Stimulated activated CD4-positive, alpha-beta T cell treated with anti-CD3 and anti-CD28 coated beads, Interleukin-4, amount 100 ng/mL, for 48 hours (primary cell): ENCODE measurements at regions not wholly inside any gene's neighbourhood (a gene's known extent, or its start where the extent isn't known, plus 50 kb on each side); places are given as distances from the start of the nearest gene placed in this dataset.
A peak's percentile ranks its signal among the peaks of the same experiment; 100 is the strongest.

ENCODE experiments used
- DNase-seq, 2 donors: peaks; one replicate each; pipeline ENCODE4 v3.0.0-alpha.2; 2020; ENCODE audit warnings: low read depth in 2 of 2

DNA sequence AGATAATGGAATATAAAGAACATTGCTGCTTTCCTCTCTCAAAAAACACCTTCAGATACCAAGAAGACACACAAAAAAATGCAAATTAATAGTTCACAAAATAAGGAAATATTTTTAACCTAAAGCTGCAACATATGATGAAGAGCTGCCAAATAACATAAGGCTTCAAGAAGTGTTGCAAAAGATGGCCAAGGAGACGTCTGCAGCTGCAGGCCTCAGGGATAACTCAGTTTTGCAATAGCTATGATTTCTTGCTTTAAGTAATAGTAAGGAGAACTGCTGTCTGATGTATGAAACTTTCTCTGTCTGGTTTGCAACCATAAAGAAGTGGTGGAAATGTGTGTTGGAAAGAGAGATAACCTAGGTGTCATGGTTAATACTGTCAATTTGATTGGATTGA is 1237.5 kb downstream of the MRPL39 start:
- DNase-seq = no peak

DNA sequence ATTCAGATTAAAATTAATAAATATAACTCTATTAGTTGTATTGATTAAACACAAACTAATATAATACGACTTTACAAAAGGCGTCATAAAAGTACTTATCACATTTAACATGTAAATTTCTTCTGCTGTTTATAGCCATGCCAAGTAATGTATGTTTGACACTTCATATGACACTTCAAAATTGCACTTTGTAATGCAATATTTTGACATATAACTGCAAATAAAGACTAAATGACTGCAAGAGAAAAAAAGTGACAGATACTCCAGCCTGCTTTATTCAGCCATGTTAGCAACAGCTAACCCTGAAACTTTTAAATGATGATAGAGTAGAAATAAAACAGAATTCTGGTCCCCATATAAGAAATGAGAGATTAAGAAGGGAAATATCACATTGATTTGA is 1238.0 kb downstream of the MRPL39 start:
- DNase-seq = no peak

DNA sequence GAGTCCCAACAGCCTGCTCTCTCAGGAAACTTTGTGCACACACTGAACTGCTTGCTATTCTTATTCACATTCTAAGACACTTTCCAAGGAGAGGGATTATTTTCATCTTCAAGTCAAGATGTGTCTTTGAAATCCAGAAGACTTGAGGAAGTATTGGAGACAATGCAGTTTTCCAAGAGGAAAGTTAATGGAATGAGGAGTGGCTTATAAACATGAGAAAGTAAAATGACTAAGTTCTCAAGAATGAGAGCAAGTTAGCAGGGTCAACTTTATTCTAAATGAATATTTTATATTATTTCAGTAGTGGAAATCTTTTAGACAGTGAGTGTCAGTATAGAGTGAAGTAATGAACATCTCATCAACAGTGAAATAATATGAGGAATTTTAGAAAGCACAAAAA is 1239.3 kb downstream of the MRPL39 start:
- no peak for DNase-seq

DNA sequence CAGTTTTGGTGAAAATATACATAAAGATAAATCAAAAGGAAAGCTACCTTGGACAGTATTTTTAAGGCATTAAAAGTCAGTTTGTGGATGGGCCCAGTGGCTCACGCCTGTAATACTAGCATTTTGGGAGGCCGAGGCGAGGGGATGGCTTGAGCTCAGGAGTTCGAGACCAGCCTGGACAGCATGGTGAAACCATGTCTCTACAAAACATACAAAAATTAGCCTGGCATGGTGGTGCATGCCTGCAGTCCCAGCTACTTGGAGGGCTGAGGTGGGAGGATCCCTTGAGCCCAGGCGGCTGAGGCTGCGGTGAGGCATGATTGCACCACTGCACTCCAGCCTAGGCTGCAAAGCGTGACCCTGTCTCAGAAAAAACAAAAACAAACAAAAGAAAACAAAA is 1253.8 kb downstream of the MRPL39 start:
- DNase-seq = no peak

DNA sequence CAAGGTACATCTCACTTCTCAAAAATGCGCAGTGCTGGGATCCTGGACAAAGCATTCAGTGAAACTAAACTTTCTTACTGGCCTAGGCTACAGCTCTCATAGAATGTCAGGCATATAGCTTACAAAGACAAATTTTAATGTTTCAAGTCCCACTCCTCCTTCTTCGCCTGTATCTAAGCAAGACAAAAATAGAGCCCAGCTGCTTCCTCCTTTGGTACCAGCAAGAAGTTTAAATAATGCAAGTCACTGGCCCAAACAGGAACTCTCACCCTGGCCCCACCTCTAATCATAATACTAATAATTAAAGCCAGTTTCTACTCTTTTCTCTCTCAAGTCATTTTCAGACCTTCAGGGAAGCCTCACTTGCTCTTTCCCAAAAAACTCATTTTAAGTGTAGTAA is 1267.9 kb downstream of the MRPL39 start:
- no peak for DNase-seq

DNA sequence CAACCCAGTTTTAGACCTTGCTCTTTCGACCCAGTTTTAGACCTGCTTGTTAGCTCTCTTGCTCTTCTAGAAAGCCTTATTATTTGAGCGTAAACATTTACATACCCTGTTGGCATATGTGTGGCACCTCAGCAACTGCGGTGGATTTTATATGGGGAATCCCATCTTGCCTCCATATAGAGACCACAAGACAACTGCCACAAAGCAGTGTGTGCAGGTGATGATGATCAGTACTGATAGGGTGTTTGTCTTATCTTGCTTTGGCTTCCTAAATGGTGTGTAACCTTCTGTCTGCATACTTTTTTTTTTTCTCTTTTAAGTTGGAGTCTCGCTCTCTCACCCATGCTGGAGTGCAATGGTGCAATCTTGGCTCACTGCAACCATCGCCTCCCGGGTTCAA is 1270.8 kb downstream of the MRPL39 start:
- DNase-seq = no peak

DNA sequence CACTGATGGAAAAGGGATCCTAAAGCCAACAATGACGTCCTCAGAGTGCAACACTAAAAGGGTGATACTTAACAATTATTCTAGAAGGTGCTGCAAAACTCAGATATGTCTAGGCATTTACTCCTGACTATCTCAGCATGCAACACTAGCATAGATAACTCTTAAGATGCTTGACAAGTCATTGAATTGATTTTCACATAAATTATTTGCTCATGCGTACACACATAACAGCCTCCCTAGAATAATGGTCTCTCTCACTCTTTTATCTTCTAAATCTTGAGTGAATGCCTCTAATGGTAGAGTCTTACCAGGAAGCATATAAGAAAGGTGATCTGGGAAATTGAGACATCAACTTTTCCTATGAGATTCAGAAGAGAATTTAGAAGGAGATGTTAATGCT is 1283.7 kb downstream of the MRPL39 start:
- no peak for DNase-seq

DNA sequence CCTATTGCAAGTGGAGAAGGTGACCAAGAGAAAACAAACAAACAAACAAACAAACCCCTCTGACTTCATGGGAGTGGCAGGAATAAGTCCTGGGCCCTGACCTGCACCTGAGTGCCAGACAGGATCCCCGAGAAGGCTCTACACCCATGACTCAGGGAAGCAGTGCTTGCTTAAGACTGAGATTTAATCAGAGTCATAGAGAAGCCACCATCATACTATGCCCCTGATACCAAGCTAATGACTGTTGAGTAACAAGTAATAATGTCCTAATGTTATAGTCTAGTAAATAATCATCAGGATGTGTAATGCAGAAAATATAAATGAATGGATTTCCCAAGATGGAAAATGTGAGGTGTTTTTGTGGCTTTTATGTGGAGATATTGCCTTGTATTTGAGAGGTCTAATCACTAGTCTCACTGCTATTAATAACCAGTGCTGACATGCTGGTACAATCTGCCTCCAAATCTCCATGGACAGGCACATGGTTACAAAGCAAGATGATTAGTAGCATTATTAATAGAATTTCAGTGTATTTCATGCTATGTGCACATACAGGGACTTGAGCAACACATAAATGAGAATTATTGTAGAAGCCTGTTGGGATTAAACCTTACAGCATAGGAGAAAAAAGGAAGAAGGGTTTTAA is 1290.9 kb downstream of the MRPL39 start:
- no peak for DNase-seq

DNA sequence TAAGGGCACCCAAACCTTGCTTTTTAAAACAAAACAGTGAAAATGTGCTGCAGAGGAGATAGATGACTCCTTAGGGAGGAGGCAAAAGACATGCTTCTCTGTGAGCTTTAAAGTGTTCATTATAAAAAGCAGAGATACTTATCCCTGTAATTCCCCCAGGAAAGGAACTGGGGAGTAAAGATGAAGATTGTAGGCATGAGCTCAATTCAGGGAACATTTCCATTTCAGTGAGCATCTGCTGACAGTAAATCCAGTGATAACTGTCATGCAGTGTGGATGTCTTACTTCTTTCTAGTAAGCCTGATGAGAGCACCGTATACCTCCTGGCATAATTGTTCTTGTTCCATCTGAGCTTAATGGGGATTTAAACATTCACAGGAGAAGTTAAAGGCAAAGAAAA is 1296.5 kb downstream of the MRPL39 start:
- no peak for DNase-seq

DNA sequence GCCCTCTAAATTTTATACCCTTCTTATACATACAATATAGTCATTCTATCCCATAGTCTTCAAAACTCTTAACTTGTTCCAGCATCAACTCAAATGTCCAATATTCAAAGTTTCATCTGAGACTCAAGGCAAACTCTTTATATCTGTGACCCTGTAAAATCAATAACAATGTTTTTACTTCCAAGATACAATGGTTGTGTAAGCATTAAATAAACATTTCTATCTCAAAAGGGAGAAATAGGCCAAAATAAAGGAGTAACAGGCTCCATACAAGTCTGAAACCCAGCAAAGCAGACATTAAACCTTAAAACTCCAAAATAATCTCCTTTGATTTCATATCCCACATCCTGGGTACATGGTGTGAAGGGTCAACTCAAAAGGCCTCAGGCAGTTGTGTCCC is 1299.1 kb downstream of the MRPL39 start:
- DNase-seq = no peak

DNA sequence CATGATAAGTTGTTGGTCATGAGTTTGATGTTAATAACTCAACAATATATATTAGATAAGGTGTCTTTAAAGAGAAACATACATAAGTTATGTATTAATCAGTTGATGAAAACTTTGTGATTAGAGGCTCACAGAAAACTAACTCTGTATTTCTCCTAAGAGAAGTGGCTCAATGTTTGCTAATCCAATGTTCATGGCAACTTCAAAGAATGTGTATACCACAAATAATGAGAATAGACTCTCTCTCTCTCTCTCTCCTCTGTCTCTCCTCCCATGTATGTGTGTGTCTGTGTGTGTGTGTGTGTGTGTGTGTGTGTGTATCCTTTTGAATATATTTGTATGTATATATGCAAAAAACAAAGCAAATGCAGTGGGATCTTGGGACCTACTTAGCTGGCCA is 1304.9 kb downstream of the MRPL39 start:
- DNase-seq = no peak

DNA sequence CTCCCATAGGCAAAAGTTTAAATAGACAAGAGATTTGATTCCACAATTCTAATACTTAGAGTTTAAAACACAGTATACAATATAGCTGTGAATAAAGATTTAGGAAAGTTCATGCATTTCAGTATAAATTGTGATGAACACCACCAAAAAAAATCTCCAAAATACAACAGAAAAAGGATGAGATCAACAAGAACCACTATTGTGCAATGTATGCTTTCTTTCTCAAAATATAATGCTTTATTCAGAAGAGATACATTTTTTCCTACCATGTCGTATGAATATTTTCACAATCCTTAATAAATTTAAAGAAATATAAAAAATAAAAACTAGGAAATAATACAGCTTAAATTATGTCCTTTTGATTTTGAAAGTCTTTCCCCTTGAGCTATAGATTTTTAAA is 1309.2 kb downstream of the MRPL39 start:
- no peak for DNase-seq

DNA sequence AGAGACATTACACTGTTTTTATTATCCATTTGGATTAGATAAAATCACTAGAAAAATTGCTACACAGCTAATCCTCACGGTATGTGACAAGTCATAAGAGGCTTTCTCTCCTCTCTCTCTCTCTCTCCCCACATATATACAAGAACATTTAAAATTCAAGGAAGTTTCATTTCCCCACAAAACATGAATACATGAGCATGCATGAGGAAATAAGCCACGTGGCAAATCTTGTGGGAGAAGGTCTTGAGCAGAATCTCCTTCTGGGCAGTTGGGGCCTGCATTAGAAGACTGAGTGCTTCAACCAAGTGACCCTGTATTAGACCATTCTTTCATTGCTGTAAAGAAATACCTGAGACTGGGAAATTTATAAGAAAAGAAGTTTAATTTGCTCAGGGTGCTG is 1313.1 kb downstream of the MRPL39 start:
- DNase-seq = no peak

DNA sequence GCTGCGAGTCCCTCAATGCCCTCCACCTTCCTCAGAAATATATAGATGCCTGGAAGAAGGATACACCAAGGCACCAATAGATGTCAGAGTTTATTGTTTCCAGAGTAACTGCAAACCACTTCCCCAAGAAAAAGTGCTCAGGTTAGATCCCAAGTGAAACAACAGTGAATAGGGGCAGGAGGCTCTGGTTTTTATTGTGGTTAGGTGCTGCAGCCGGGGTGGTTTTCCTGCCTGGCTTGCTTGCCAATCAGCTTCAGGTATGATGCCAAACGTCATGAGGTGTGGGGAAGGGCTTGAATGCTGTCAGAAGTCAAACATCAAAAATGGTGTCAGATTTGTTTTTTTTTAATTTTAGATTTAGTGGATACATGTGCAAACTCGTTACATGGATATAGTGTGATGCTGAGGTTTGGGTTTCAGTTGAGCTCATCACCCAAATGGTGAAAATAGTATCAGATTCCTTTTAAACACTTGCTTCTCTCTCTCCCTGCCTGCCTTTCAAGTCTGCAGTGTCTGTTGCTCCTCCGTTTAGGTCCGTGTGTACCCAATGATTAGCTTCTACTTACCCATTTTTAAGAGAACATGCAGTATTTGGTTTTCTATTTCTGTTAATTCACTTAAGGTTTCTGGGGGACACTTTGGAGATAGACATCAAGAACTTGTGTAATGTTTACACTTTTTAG is 1317.0 kb downstream of the MRPL39 start:
- peak in 1 of 2 donors; percentile 1 for DNase-seq

DNA sequence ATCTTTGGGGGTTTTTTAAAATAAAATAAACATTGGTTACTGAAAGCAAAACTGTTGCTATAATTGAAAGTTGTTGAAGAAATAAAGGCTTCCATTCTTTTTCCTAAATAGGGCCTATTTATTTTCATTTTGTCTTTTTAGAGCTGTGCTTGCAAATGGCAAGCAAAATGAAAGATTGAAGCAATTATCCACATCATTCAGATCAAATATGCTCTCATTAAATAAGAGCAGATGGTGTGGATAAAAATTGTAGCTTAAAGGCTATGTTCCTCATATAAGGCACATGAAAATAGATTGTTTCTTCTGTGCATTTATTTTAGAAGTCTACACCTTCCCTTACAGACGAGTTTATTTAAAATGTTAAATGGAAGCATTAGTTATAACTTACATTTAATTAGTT is 1317.7 kb downstream of the MRPL39 start:
- no peak for DNase-seq

DNA sequence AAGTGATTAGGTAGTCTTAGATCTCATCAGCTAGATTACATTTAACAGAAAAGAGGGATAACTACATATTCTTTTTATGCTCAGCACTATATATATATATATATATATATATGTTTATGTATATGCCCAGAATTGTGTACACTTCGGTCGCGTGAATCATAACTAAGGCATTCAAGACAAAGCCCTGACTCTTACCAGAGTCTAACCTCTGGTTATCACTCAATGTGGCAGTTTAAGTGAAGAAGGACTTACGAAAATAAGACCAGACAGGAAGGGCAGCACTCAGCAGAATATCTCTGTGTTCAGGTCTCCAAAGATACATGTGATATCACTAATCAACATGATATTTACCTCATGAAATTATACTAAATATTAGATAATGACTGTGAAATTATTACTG is 1326.7 kb downstream of the MRPL39 start:
- DNase-seq = no peak

DNA sequence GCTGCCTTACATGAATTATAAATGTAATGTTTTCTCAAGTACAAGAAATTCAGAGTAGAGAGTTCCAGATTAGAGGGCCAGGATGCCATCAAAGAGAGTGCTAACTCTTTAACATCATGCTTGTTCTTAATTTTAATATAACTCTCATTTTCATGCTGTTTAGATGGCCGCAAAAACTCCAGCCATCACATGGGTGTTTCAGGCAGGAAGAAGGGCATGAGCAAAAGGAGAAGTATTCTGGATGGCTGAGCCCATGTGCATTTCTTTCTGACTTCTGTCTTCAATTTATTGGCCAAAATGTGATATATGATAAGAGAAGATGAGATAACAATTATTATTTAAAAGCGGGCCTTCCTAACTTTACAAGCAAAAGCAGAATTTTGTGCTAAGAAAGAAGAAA is 1328.6 kb downstream of the MRPL39 start:
- DNase-seq = no peak

DNA sequence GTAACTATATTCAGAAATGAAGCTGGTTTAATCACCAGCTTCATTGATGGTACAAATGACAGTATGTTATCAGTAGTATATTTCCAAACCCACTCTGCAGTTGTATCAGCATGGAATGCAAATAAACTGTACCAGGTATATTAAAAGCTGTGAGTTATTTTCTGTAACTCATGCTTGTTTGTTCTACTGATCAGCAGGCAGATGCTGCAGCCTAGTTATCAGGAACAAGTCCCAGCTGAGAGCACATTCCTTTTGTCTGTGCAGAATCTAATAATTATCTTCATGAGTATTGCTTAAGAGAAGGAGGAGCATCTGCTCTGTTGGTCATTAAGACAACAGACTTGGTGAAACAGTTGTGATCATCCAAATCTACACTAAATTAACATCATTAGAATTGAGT is 1331.1 kb downstream of the MRPL39 start:
- no peak for DNase-seq

DNA sequence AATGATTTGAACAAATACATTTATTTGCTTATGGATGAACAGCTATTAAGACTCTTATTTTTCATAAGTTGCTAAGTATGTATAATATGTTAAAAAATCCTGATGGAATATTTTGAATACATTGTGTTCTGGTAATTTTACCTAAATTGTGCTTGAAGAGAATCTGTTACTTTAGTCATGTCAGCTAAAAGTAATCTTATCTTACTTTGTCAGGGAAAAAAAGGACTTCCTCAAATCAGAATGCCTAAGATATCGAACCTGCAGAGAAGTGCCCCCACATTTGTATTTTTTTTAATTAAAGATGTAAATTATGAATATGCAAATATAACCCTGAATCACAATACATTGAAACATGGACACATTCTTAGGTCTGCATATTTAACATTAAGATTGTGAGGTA is 1331.7 kb downstream of the MRPL39 start:
- no peak for DNase-seq

DNA sequence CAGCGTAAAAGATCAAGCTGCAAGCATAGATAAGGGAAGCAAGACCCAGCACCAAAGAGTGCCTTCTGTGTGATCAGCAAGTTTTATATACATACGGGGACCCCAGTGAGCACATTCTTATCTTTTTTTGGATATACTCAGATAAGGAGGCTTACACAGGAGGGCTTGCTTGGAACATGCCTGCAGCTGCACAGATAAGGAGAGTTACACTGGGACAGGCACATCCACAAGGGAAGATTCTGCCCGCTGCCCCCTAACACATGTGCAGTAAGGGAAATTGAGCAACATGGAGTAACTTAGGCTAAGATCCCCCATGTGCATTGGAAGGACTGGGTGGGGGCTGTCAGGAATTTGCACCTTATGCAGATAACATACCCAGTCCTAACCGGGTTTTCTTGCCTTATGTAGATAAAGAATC is 1334.8 kb downstream of the MRPL39 start:
- DNase-seq = no peak

DNA sequence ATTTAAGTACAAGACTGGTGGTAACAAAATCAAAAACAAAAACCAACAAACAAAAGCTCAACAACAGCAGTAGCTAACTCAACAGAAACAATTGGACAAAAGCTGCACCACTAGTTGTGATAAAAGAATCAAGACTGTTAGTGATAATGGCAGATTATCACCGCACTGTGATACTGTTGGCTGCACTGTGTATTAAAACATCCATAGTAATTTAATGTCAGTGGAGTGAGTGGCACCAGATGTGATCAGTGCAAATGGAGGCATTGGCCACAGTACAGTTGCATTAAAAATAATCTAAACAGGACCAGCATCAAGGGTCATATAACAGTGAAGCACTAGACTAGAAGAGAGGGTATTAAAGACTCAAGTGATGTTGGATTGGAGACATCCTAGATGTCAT is 1341.3 kb downstream of the MRPL39 start:
- DNase-seq = no peak

DNA sequence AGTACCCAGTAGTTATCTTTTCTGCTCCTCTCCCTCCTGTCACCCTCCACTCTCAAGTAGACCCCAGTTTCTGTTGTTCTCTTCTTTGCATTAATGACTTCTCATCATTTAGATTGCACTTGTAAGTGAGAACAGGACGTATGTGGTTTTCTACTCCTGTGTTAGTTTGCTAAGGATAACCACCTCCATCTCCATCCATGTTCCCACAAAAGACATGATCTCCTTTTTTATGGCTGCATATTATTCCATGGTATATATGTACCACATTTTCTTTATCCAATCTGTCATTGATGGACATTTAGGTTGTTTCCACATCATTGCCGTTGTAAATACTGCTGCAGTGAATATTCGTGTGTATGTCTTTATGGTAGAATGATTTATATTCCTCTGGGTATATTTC is 1346.5 kb downstream of the MRPL39 start:
- DNase-seq = no peak

DNA sequence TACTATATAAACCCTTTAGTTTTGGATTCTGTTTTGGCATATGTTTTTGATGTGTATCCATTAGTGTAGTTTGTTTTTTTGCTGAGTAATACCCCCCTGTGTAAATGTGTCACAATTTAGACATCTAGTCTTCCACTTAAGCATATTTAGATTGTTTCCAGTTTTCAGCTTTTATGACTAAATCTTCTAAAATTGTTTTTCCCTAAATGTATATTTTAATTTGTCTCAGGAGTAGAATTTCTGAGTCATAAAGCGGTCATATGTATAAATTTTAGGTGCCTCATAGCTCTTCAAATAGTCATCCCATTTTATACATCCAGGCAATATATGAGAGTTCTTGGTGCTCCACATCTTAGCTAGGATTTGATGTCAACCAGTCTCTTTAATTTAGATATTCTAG is 1348.0 kb downstream of the MRPL39 start:
- DNase-seq = no peak

DNA sequence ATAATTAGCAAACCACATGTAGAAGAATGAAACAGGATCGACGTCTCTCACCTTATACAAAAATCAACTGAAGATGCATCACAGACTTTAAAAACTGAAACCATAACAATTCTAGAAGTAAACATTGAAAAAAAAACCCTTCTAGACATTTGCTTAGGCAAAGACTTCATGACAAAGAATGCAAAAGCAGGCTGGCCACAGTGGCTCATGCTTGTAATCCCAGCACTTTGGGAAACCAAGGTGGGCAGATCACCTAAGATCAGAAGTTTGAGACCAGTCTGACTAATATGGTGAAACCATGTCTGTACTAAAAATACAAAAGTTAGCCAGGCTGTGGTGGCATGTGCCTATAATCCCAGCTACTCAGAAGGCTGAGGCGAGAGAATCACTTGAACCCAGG is 1351.7 kb downstream of the MRPL39 start:
- no peak for DNase-seq
